ENCODE measurements at regions not wholly inside any gene's neighbourhood (a gene's known extent, or its start where the extent isn't known, plus 50 kb on each side); places are given as distances from the start of the nearest gene placed in this dataset.

DNA sequence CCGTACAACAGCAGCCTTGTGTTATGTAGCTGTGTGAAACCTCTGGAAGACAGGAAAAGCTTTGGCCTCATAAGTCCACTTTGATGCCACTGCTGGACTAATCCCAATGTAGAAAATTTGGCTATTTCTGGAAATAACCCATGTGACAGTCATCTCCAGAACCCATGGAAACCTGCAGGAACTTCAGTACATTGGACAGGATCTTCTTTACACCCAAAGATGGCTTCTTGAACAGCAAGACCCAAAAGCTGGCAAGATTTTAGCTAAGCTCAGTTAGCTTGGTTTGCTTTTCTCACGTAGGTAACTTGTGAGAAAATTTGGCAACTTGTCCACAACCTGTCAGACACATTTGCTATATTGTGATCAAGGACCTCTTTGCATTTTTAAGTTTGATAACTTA, 74.8 kb upstream of the RCN1 start:
- H3K27ac ChIP-seq, result no peak overlapping the region
- H3K4me3 ChIP-seq, result no peak overlapping the region
- no peak for DNase-seq (ENCODE audit: low spot score)
- TF ChIP-seq, protein P1, sequence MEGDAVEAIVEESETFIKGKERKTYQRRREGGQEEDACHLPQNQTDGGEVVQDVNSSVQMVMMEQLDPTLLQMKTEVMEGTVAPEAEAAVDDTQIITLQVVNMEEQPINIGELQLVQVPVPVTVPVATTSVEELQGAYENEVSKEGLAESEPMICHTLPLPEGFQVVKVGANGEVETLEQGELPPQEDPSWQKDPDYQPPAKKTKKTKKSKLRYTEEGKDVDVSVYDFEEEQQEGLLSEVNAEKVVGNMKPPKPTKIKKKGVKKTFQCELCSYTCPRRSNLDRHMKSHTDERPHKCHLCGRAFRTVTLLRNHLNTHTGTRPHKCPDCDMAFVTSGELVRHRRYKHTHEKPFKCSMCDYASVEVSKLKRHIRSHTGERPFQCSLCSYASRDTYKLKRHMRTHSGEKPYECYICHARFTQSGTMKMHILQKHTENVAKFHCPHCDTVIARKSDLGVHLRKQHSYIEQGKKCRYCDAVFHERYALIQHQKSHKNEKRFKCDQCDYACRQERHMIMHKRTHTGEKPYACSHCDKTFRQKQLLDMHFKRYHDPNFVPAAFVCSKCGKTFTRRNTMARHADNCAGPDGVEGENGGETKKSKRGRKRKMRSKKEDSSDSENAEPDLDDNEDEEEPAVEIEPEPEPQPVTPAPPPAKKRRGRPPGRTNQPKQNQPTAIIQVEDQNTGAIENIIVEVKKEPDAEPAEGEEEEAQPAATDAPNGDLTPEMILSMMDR (IDR thresholded peaks at IDR 0.05), result no peak

DNA sequence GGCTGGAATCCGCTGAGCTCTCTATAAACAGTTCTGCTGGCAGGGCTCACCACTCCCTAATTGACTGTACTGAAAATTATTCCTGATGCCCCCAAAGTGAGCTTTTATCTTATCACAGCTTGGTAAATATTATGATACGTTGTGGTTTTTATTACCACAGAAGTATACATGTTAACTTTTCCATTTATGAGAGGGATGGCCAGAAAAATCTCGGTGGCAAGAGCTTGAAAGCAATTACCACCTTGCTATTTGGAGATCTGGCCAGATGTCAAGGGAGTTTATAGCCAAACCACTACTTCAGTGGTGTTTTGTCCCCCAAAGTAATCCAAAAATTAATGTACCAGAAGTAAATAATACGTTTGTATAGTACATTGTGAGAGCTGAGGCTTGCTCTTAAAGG, 75.4 kb upstream of the RCN1 start:
- no peak for DNase-seq (ENCODE audit: low spot score)
- Histone ChIP-seq H3K27ac (no peak overlapping the region), H3K4me3 (no peak overlapping the region)
- TF ChIP-seq, protein P1 (IDR thresholded peaks at IDR 0.05), result no peak

DNA sequence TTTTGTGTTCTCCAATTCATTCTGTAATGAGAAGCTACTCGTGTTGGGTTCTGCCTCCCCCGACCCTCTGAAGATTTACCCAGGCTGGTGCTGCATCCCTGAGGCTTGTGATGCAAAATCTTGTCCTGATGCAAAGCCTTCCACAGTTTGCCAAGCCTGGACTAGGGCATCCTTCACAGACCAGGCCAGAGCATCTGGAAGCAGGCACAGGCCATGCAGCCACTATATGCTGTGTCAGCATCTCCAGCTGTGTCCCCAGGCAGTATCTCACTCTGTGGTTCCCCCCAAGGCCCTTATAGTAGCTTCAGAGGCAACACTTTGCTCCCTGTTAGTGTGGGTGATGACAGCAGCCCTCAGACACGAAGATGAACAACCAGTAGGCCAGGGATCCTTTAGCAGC, 77.3 kb upstream of the RCN1 start:
- Histone ChIP-seq H3K4me3 (no peak overlapping the region), H3K27ac (no peak overlapping the region)
- TF ChIP-seq, protein P1 (IDR thresholded peaks at IDR 0.05), result no peak
- no peak for DNase-seq (ENCODE audit: low spot score)

DNA sequence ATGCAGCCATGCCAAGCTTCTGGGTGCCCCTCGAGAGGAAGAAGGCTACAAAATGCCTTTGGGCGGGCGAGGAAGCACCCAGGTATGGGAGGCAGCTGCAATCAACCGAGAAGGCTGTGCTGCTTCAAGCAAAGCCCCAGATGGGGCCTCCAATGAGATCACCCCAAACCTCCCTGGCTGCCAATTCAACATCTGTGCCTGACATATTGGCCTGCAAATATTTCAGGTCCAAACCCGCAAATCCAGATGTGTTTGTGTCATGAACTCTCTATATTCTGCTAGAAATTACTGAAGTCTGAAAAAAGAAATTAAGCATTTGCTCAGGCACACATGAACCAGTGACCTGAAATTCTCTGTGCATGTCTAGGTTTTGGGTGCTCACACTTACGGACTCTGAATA, 78.8 kb upstream of the RCN1 start:
- TF ChIP-seq, protein P1 (IDR thresholded peaks at IDR 0.05), result no peak
- no peak for DNase-seq (ENCODE audit: low spot score)
- Histone ChIP-seq H3K27ac (no peak overlapping the region), H3K4me3 (no peak overlapping the region)

DNA sequence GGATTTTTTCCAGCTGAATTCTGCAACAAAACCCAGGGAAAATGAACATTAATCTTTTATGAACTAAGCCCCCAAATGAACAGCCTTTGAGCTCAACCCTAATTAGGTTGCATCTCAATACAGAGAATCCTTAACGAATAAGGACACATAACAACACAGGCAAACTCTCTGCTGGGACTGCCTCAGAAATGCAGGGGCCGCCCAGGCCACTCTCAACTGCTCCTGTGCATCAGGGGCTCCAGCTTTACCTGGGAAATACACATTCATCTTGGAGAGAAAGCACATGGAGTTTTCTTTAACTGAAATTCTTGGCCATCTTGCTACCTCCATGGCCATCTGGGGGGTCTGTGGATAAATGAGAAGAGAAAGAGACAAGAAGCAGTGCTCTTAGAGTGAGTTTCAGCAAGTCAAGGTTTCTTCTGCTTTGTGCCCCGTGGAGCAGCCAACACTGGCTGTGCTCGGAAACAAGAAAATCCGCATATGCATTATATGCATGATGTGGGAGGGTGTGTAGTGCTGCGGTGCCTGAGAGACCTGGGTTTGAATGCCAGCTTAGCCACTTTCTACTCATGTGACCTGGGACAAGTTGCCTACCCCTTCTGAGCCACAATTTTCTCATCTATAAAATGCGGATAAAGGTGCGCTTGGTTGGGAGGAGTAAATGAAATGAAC, 81.9 kb upstream of the RCN1 start:
- Histone ChIP-seq H3K4me3 (no peak overlapping the region), H3K27ac (no peak overlapping the region)
- TF ChIP-seq, protein P1 (IDR thresholded peaks at IDR 0.05), result no peak
- no peak for DNase-seq (ENCODE audit: low spot score)

DNA sequence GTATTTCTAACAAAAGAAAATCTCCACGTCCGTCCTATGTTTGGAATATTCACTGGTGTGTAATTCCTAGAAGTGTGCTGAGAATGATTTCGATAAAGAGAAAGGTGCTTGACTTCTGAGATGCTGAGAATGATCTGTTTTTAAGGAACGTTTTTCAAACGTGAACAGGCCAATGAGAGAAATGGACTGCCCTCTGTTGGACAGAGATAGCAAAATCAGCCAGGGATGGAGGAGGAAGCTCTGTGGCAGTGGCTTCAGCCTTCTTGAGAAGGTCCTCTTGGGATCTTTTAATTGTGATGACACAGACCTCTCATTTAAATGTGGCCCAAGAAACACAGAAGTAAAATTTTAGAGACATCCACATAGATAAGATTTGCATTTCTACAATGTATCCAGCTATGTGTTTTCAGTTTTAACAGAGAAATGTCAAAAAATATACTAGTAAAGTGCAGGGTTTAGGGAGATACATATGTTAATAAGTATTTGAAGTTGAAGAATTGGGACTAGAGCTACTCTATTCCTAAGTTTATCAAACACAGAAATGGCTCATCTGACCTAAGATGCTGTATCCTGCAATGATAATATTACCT, 84.0 kb upstream of the RCN1 start:
- TF ChIP-seq, protein P1 (IDR thresholded peaks at IDR 0.05), result no peak
- DNase-seq (ENCODE audit: low spot score), result no peak
- no peak overlapping the region for H3K27ac ChIP-seq
- no peak overlapping the region for H3K4me3 ChIP-seq

DNA sequence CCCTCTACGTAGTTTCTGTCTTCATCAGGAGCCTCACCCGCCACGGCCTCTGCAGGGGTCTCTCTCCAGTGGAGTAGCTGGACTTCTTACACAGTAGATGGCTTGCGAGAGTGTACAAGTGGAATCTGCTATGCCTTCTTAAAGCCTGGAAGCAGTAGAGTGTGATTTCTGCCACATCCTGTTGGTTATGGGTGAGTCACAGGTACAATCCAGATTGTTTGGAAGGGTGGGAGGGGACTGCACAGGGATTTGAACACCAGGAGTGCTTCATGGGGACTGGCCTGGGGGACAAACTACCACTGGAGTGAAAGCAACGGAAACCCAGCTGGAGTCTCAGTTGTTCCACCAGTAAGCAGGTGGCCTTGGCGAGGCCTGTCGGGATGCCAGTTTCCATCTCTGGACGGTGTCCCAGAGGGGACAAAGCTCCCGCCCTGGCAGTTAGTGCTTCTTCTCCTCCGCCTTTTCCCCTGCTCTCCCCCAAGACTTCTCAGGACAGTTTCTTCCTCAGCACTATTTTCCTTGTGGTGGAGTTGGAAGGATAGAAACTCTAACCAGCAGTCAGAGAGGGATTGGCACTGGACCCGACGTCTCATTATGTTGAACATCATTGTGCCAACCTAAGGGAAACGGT, 85.0 kb upstream of the RCN1 start:
- TF ChIP-seq, protein P1 (IDR thresholded peaks at IDR 0.05), result no peak
- no peak for DNase-seq (ENCODE audit: low spot score)
- H3K4me3 ChIP-seq, result no peak overlapping the region
- H3K27ac ChIP-seq, result no peak overlapping the region
